COLO668 (cell line): ENCODE measurements at regions not wholly inside any gene's neighbourhood (a gene's known extent, or its start where the extent isn't known, plus 50 kb on each side); places are given as distances from the start of the nearest gene placed in this dataset.
"Not testable (repeated sequence)": the region's sequence is repeated elsewhere in the genome, so short reads cannot be mapped to it uniquely, and the experiment has no call there.

Source experiments
- DNase-seq: peaks from one replicate; lab custom pipeline; 2025; ENCODE audit not compliant: unreplicated experiment; lab: John Stamatoyannopoulos, UW

GRCh38 chr1:209198961-209199750, 384.4 kb upstream of the CAMK1G start:
- DNase-seq, result no peak

GRCh38 chr1:209199822-209200221, 383.7 kb upstream of the CAMK1G start:
- no peak for DNase-seq

GRCh38 chr1:209202321-209202720, 381.2 kb upstream of the CAMK1G start:
- not testable (repeated sequence) for DNase-seq

GRCh38 chr1:209202830-209203532, 380.5 kb upstream of the CAMK1G start:
- peak; percentile 48 for DNase-seq

GRCh38 chr1:209203533-209203895, 380.0 kb upstream of the CAMK1G start:
- DNase-seq, result no peak

GRCh38 chr1:209205039-209205438, 378.5 kb upstream of the CAMK1G start:
- no peak for DNase-seq

- DNase-seq, result no peak
These were observed 376.3 kb upstream of the CAMK1G start for GRCh38 chr1:209207126-209207700.

- peak; percentile 77 for DNase-seq
These were observed 375.7 kb upstream of the CAMK1G start for GRCh38 chr1:209207701-209208286.

GRCh38 chr1:209208648-209209047, 374.9 kb upstream of the CAMK1G start:
- no peak for DNase-seq

- no peak for DNase-seq
These were observed 369.5 kb upstream of the CAMK1G start for GRCh38 chr1:209213989-209214388.

- DNase-seq, result no peak
These were observed 367.7 kb upstream of the CAMK1G start for GRCh38 chr1:209215826-209216225.

- no peak for DNase-seq
These were observed 365.4 kb upstream of the CAMK1G start for GRCh38 chr1:209218113-209218512.

GRCh38 chr1:209218981-209219380, 364.5 kb upstream of the CAMK1G start:
- no peak for DNase-seq

- no peak for DNase-seq
These were observed 363.6 kb upstream of the CAMK1G start for GRCh38 chr1:209219791-209220524.

GRCh38 chr1:209222826-209223225, 360.7 kb upstream of the CAMK1G start:
- DNase-seq, result no peak

GRCh38 chr1:209223791-209224190, 359.7 kb upstream of the CAMK1G start:
- DNase-seq, result no peak

GRCh38 chr1:209224886-209225285, 358.6 kb upstream of the CAMK1G start:
- DNase-seq, result no peak

- no peak for DNase-seq
These were observed 356.3 kb upstream of the CAMK1G start for GRCh38 chr1:209227171-209227570.

- DNase-seq, result no peak
These were observed 355.6 kb upstream of the CAMK1G start for GRCh38 chr1:209227941-209228340.

- peak; percentile 20 for DNase-seq
These were observed 353.9 kb upstream of the CAMK1G start for GRCh38 chr1:209229494-209230061.

- no peak for DNase-seq
These were observed 353.2 kb upstream of the CAMK1G start for GRCh38 chr1:209230314-209230713.
